Chondrocyte (in vitro differentiated cells): ENCODE measurements at regions not wholly inside any gene's neighbourhood (a gene's known extent, or its start where the extent isn't known, plus 50 kb on each side); places are given as distances from the start of the nearest gene placed in this dataset.

Experiments used
- DNase-seq: peaks from one replicate; pipeline ENCODE4 v3.0.0; 2021; ENCODE audit warnings: mixed read lengths, low spot score
- H3K27ac Mint-ChIP-seq: one replicate; pipeline ENCODE4 v1.8.0; 2021; ENCODE audit warnings: mild to moderate bottlenecking, moderate library complexity, mixed read lengths; ENCODE audit not compliant: unreplicated experiment
- H3K27me3 Mint-ChIP-seq: 2 replicates; pipeline ENCODE4 v1.8.0; 2021; ENCODE audit warnings: low read depth, mixed read lengths
- H3K36me3 Mint-ChIP-seq: 2 replicates; pipeline ENCODE4 v1.8.0; 2021; ENCODE audit warnings: low read depth, mixed read lengths
- H3K4me1 Mint-ChIP-seq: 2 replicates; pipeline ENCODE4 v1.8.0; 2021; ENCODE audit warnings: low read depth, mild to moderate bottlenecking, mixed read lengths
- H3K4me3 Mint-ChIP-seq: one replicate; pipeline ENCODE4 v1.8.0; 2021; ENCODE audit warnings: mild to moderate bottlenecking, moderate library complexity, mixed read lengths; ENCODE audit not compliant: unreplicated experiment
- H3K9me3 Mint-ChIP-seq: 2 replicates; pipeline ENCODE4 v1.8.0; 2021; ENCODE audit warnings: low read depth, mixed read lengths
- TF ChIP-seq, protein P1 (sequence below): fragments of 200-600 bp; sonication (generic); IDR thresholded peaks from 2 replicates; pipeline ENCODE4 v1.5.0; 2021; ENCODE audit warnings: antibody characterized with exemption, mild to moderate bottlenecking, moderate library complexity

- TF ChIP-seq, protein P1, sequence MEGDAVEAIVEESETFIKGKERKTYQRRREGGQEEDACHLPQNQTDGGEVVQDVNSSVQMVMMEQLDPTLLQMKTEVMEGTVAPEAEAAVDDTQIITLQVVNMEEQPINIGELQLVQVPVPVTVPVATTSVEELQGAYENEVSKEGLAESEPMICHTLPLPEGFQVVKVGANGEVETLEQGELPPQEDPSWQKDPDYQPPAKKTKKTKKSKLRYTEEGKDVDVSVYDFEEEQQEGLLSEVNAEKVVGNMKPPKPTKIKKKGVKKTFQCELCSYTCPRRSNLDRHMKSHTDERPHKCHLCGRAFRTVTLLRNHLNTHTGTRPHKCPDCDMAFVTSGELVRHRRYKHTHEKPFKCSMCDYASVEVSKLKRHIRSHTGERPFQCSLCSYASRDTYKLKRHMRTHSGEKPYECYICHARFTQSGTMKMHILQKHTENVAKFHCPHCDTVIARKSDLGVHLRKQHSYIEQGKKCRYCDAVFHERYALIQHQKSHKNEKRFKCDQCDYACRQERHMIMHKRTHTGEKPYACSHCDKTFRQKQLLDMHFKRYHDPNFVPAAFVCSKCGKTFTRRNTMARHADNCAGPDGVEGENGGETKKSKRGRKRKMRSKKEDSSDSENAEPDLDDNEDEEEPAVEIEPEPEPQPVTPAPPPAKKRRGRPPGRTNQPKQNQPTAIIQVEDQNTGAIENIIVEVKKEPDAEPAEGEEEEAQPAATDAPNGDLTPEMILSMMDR: no peak
- DNase-seq: no peak
- Mint-ChIP-seq H3K4me3 (no peak overlapping the region), H3K36me3 (no peaks in the 10 kb centered on the region), H3K27me3 (peaks cover 2% of the 10 kb centered on the region), H3K4me1 (no peaks in the 10 kb centered on the region), H3K9me3 (no peaks in the 10 kb centered on the region), H3K27ac (no peak overlapping the region)
Measured at GRCh38 chr9:27765266-27766072, 192.2 kb upstream of the C9orf72 start.

GRCh38 chr9:27766073-27766835 lies 193.0 kb upstream of the C9orf72 start:
- no peak for DNase-seq
- Mint-ChIP-seq H3K9me3 (no peaks in the 10 kb centered on the region), H3K4me3 (no peak overlapping the region), H3K27ac (no peak overlapping the region), H3K36me3 (no peaks in the 10 kb centered on the region), H3K4me1 (no peaks in the 10 kb centered on the region), H3K27me3 (peaks cover 2% of the 10 kb centered on the region)
- TF ChIP-seq, protein P1: no peak

GRCh38 chr9:27768781-27769180 lies 195.5 kb upstream of the C9orf72 start:
- no peaks in the 10 kb centered on the region for H3K36me3 Mint-ChIP-seq
- H3K27ac Mint-ChIP-seq: no peak overlapping the region
- no peaks in the 10 kb centered on the region for H3K27me3 Mint-ChIP-seq
- H3K4me3 Mint-ChIP-seq: no peak overlapping the region
- TF ChIP-seq, protein P1: no peak
- H3K4me1 Mint-ChIP-seq: no peaks in the 10 kb centered on the region
- no peaks in the 10 kb centered on the region for H3K9me3 Mint-ChIP-seq
- no peak for DNase-seq

- TF ChIP-seq, protein P1: no peak
- DNase-seq: no peak
- Mint-ChIP-seq H3K36me3 (no peaks in the 10 kb centered on the region), H3K27ac (no peak overlapping the region), H3K27me3 (no peaks in the 10 kb centered on the region), H3K4me1 (no peaks in the 10 kb centered on the region), H3K4me3 (no peak overlapping the region), H3K9me3 (no peaks in the 10 kb centered on the region)
Measured at GRCh38 chr9:27770541-27770940, 197.3 kb upstream of the C9orf72 start.

DNA sequence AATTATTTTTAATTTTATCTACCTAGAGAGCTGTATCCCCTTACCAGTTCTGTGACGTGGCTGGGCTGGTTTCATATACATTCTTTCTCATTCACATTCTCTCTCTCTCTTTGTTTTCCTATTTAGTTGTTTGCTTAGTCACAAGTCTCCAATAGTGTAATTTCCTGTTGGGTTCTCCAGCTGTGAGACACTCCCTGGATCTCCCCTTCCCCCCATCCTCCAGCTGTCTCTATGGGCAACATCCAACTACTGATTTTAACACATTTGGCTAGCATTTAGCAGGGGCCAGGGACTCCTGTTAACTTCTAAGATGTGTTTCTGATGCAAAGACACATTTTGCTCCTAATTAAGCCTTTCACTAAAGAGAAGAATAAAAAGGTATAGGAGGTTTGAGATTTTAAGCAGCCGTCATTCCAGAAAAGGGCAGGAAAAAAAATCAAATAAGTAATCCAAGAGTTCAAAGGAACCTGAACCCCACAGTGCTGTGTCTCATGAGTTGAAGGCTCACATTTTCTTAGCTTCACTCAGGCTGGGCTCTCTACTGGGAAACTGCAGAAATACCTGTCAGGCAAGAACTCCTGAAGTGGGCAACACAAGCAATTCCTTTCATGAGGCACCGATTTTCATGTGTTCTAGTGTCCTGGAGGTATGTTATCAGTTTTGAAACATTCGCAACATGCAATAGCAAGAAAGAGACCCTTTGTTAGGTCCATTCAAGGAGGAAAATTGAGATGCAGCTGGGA lies 198.7 kb upstream of the C9orf72 start:
- no peaks in the 10 kb centered on the region for H3K36me3 Mint-ChIP-seq
- DNase-seq: no peak
- H3K4me1 Mint-ChIP-seq: no peaks in the 10 kb centered on the region
- H3K9me3 Mint-ChIP-seq: no peaks in the 10 kb centered on the region
- TF ChIP-seq, protein P1: no peak
- H3K27ac Mint-ChIP-seq: no peak overlapping the region
- H3K4me3 Mint-ChIP-seq: no peak overlapping the region
- no peaks in the 10 kb centered on the region for H3K27me3 Mint-ChIP-seq
